GM20000 (cell line): ENCODE measurements at regions not wholly inside any gene's neighbourhood (a gene's known extent, or its start where the extent isn't known, plus 50 kb on each side); places are given as distances from the start of the nearest gene placed in this dataset.

Source experiments
- DNase-seq: peaks from one replicate; pipeline ENCODE4 v3.0.0; 2012; ENCODE audit warnings: low spot score
- TF ChIP-seq, protein P1 (sequence below): IDR thresholded peaks from 2 replicates; pipeline ENCODE4 v1.5.1; 2012; ENCODE audit warnings: mild to moderate bottlenecking, control low read depth; ENCODE audit errors: extremely low read depth, missing control alignments

DNA sequence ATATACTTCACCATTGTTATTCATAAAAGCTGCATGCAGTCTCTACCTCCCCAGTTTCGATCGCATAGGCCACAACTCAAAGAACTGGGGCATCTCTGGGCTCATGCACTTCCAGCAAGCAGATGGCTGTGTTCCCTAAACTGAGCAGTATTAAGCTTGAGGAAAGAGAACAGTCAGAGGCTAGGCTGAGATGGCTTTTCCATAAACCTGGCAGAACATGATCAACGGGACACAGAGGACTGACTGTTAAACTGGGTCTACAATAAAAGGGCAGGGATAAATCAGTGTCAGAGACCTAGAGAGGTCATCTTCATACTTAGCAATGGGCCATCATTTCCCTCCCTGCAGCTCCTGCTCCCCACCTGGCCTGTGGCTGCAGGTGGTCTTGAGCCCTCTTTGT is 171.0 kb upstream of the NECTIN1 start:
- no peak for DNase-seq
- TF ChIP-seq, protein P1, sequence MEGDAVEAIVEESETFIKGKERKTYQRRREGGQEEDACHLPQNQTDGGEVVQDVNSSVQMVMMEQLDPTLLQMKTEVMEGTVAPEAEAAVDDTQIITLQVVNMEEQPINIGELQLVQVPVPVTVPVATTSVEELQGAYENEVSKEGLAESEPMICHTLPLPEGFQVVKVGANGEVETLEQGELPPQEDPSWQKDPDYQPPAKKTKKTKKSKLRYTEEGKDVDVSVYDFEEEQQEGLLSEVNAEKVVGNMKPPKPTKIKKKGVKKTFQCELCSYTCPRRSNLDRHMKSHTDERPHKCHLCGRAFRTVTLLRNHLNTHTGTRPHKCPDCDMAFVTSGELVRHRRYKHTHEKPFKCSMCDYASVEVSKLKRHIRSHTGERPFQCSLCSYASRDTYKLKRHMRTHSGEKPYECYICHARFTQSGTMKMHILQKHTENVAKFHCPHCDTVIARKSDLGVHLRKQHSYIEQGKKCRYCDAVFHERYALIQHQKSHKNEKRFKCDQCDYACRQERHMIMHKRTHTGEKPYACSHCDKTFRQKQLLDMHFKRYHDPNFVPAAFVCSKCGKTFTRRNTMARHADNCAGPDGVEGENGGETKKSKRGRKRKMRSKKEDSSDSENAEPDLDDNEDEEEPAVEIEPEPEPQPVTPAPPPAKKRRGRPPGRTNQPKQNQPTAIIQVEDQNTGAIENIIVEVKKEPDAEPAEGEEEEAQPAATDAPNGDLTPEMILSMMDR, result no peak

DNA sequence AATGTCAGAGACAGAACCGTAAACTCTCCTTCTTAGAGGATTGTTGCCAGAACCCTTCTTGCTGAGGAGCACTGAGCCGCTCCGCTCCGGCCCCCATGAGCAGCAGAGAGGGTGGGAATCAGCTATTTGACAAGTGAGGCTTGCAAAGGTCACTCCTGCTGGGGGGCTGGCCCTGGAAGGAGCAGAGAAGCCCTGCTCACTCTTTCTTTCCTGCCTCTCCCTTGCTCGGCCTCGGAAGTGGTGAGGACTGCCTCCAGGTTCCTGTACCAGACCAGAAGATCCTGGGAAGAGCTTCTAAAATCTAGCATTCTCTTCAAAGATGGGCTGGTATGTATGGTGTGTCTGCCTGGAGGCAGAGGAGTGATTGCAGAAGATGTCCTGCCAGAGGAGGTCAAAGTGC is 168.6 kb upstream of the NECTIN1 start:
- DNase-seq, result no peak
- TF ChIP-seq, protein P1, result no peak

DNA sequence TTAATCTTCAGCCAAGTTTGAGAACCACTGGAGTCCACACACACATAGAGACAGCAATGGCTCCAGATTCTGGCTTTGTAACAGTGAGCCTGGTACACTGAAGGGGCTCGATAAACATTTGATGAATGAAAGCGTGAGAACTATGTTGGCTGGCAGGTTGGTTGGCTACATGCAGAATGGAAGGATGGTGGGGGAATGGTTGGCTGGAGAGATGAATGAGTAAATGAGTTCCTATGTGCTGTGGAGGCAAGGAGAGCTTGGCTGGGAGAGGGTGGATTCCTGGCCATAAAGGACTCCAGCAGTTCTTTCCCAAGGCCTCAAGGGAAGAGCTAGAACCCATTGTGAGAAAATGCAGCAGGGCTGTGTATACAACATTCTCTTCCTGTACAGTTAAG is 168.0 kb upstream of the NECTIN1 start:
- TF ChIP-seq, protein P1, result no peak
- no peak for DNase-seq

DNA sequence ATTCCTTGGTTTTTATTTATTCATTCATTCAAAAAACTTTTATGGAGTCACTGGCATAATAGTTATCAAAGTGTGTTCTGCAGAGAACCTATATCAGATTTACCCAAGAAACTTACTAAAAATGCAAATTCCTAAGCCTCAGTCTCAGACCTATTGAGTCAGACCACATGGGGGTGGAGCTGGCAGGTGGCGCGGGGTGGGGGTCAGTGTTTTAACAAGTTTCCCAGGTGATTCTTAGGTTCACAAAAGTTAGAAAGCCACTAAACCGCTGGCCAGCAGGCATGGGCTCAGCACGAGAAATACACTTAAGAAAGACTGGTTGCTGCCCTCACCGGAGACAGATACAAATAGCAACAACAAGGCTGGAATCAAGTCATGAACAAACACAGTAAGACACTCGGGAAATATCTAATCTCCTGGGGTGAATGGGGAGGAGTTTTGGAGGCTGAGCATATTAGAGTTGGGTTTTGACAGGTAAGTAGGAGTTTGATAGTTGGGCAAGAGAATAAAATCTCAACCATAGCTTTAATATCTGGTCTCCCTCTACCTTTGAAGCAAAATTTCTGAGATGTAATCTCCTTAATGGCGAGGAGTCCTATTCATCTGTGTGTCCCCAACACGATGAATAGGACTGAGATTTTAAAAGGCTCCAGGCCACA is 167.5 kb upstream of the NECTIN1 start:
- TF ChIP-seq, protein P1, result no peak
- DNase-seq, result no peak

DNA sequence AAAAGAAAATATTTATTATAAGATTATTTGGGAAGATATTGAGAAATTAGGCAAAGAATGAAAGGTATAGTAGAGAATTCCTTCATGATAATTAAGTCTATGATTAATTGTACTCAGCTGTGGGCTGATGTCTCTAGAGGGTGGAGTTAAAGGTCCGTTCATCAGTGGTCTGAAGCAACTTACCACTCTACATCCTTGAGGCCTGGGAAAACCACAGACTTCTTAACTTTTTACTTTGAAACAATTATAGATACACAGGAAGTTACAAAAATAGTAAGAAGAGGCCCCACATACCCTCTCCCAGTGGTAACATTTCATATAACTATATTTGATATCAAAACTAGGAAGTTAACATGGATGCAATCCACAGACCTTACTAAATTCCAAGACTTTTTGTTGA is 167.0 kb upstream of the NECTIN1 start:
- DNase-seq, result peak; percentile 23
- TF ChIP-seq, protein P1, result no peak

DNA sequence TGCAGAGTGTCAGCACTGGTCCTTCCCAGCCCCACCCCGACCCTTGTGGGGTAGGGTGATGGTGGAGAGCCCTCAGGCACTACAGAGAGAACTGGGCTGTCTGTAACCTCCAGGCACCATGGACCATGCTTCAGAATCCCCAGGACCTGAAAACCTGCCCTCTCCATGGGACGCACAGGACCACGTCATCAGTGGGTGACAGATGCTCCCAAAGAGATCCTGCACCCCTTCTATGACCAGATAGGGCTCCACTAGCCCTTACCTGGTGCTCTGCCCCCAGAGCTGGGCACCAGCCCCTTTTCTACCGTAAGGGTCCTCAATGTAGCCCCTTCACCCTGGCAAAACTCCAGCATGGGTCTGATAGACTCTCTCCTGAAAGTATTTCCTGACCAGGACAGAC is 165.9 kb upstream of the NECTIN1 start:
- no peak for DNase-seq
- TF ChIP-seq, protein P1, result no peak

DNA sequence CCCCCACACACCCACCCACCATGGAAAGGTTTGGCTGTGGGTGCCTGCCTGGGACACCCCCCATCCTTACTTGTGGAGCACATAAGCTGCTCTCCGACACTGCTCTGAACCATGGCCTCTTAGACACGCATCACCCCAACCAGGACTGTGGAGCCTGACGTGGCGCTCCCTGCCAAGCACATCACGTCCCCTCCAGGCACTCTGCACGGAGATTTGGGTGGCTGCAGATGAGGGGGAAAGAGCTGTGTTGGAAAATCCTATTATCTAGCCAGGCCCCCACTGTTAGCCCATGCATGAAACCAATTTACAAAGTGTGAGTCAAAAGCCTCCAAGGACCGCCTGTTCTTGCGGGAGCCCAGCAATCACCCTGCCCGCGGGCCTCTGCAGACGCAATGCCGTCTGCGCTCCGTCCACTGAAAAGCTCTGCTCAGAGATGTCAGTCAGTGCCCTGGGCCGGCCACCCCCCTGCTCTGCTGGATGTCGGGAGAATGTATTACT is 163.4 kb upstream of the NECTIN1 start:
- DNase-seq, result no peak
- TF ChIP-seq, protein P1, result no peak
